ENCODE measurements at regions not wholly inside any gene's neighbourhood (a gene's known extent, or its start where the extent isn't known, plus 50 kb on each side); places are given as distances from the start of the nearest gene placed in this dataset.

DNA sequence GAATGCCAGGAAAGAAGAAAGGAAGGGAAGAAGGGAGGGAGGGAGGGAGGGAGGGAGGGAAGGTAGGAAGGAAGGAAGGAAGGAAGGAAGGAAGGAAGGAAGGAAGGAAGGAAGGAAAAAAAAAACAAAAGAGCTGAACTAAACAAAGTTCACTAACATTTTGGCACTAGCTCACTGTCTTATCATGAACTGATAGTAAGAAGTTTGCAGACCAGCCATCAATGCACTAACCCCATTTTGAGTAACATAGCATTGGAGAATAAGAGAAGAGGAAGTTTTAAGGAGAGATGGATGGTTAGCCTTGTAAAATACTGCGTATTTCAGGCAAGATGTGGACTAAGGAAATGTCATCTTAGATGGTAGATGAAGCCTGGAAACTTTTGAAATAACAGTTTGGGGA lies 1136.0 kb downstream of the FLRT2 start:
- no peaks in the 10 kb centered on the region for H3K4me1 ChIP-seq (ENCODE audit: control insufficient read depth in 4 of 4, insufficient read depth in 4 of 4, low read length in 3 of 4)
- H3K36me3 ChIP-seq (ENCODE audit: control insufficient read depth in 4 of 4, insufficient read depth in 3 of 4, low read depth in 1 of 4, low read length in 3 of 4) = no peaks in the 10 kb centered on the region
- no peaks in the 10 kb centered on the region for H3K9me3 ChIP-seq (ENCODE audit: control insufficient read depth in 4 of 4, low read length in 3 of 4)
- no peak overlapping the region for H3K27ac ChIP-seq (ENCODE audit: low read depth in 1 of 2, low read length in 2 of 2)
- no peak overlapping the region for H3K9ac ChIP-seq (ENCODE audit: low read depth in 1 of 2, low read length in 2 of 2)
- DNase-seq (ENCODE audit: low spot score) = no peak
- H3K27me3 ChIP-seq (ENCODE audit: control insufficient read depth in 4 of 4, insufficient read depth in 4 of 4, low read length in 3 of 4) = no peaks in the 10 kb centered on the region
- no peak overlapping the region for H3K4me3 ChIP-seq (ENCODE audit: low read depth in 1 of 3, low read length in 3 of 3)
- WGBS = 87% methylated on average over 1 of the region's 1 CpG
- no peak for TF ChIP-seq SP1 (IDR thresholded peaks at IDR 0.05)
- no peak for TF ChIP-seq RAD21 (IDR thresholded peaks at IDR 0.05)
- no peak for TF ChIP-seq FOXA2 (IDR thresholded peaks at IDR 0.05)
- no peak for TF ChIP-seq TAF1 (conservative IDR thresholded peaks at IDR 0.05)
- no peak for TF ChIP-seq ATF3 (IDR thresholded peaks at IDR 0.05)
- no peak for TF ChIP-seq RXRA (IDR thresholded peaks at IDR 0.05)
- TF ChIP-seq HNF4G (IDR thresholded peaks at IDR 0.05) = no peak
- no peak for TF ChIP-seq JUND (IDR thresholded peaks at IDR 0.05)
- no peak for TF ChIP-seq FOXA1 (IDR thresholded peaks at IDR 0.05)
- no peak for TF ChIP-seq EGR1 (IDR thresholded peaks at IDR 0.05; ENCODE audit: low read depth in 2 of 2)
- no peak for TF ChIP-seq YY1 (IDR thresholded peaks at IDR 0.05)
- TF ChIP-seq, protein P1, sequence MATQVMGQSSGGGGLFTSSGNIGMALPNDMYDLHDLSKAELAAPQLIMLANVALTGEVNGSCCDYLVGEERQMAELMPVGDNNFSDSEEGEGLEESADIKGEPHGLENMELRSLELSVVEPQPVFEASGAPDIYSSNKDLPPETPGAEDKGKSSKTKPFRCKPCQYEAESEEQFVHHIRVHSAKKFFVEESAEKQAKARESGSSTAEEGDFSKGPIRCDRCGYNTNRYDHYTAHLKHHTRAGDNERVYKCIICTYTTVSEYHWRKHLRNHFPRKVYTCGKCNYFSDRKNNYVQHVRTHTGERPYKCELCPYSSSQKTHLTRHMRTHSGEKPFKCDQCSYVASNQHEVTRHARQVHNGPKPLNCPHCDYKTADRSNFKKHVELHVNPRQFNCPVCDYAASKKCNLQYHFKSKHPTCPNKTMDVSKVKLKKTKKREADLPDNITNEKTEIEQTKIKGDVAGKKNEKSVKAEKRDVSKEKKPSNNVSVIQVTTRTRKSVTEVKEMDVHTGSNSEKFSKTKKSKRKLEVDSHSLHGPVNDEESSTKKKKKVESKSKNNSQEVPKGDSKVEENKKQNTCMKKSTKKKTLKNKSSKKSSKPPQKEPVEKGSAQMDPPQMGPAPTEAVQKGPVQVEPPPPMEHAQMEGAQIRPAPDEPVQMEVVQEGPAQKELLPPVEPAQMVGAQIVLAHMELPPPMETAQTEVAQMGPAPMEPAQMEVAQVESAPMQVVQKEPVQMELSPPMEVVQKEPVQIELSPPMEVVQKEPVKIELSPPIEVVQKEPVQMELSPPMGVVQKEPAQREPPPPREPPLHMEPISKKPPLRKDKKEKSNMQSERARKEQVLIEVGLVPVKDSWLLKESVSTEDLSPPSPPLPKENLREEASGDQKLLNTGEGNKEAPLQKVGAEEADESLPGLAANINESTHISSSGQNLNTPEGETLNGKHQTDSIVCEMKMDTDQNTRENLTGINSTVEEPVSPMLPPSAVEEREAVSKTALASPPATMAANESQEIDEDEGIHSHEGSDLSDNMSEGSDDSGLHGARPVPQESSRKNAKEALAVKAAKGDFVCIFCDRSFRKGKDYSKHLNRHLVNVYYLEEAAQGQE (IDR thresholded peaks at IDR 0.05) = no peak
- TF ChIP-seq NR2F2 (IDR thresholded peaks at IDR 0.05) = no peak
- TF ChIP-seq GABPA (IDR thresholded peaks at IDR 0.05 in 1 of 2, conservative IDR thresholded peaks at IDR 0.05 in 1 of 2) = no peak
- TF ChIP-seq, protein P2, sequence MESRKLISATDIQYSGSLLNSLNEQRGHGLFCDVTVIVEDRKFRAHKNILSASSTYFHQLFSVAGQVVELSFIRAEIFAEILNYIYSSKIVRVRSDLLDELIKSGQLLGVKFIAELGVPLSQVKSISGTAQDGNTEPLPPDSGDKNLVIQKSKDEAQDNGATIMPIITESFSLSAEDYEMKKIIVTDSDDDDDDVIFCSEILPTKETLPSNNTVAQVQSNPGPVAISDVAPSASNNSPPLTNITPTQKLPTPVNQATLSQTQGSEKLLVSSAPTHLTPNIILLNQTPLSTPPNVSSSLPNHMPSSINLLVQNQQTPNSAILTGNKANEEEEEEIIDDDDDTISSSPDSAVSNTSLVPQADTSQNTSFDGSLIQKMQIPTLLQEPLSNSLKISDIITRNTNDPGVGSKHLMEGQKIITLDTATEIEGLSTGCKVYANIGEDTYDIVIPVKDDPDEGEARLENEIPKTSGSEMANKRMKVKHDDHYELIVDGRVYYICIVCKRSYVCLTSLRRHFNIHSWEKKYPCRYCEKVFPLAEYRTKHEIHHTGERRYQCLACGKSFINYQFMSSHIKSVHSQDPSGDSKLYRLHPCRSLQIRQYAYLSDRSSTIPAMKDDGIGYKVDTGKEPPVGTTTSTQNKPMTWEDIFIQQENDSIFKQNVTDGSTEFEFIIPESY (IDR thresholded peaks at IDR 0.05) = no peak
- no peak for TF ChIP-seq HNF4A (conservative IDR thresholded peaks at IDR 0.05)
- TF ChIP-seq MAX (IDR thresholded peaks at IDR 0.05) = no peak

DNA sequence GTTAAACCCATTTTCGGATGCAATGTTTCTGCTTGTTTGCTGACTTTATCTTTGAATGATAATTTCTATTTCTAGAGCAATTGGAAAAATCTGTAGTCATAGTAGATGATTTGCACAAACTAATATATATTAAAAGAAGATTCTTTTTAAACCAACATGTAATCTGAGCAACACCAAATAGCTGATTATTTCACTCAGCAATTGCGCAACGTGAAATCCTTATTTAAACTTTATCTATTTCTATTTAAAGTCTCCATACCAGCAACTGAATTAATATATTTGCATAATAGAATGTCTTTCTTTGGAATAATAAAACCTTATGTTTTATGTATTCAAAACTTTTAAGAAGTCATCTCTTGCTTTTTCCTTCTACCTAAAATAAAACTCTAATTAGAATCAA lies 1132.4 kb downstream of the FLRT2 start:
- no peaks in the 10 kb centered on the region for H3K36me3 ChIP-seq (ENCODE audit: control insufficient read depth in 4 of 4, insufficient read depth in 3 of 4, low read depth in 1 of 4, low read length in 3 of 4)
- 79% methylated on average over 3 of the region's 3 CpGs for WGBS
- no peak for DNase-seq (ENCODE audit: low spot score)
- TF ChIP-seq EGR1 (IDR thresholded peaks at IDR 0.05; ENCODE audit: low read depth in 2 of 2) = no peak
- no peak for TF ChIP-seq YY1 (IDR thresholded peaks at IDR 0.05)
- TF ChIP-seq HNF4G (IDR thresholded peaks at IDR 0.05) = no peak
- no peak overlapping the region for H3K27ac ChIP-seq (ENCODE audit: low read depth in 1 of 2, low read length in 2 of 2)
- H3K9me3 ChIP-seq (ENCODE audit: control insufficient read depth in 4 of 4, low read length in 3 of 4) = no peaks in the 10 kb centered on the region
- H3K9ac ChIP-seq (ENCODE audit: low read depth in 1 of 2, low read length in 2 of 2) = no peak overlapping the region
- H3K4me1 ChIP-seq (ENCODE audit: control insufficient read depth in 4 of 4, insufficient read depth in 4 of 4, low read length in 3 of 4) = no peaks in the 10 kb centered on the region
- H3K27me3 ChIP-seq (ENCODE audit: control insufficient read depth in 4 of 4, insufficient read depth in 4 of 4, low read length in 3 of 4) = no peaks in the 10 kb centered on the region
- no peak overlapping the region for H3K4me3 ChIP-seq (ENCODE audit: low read depth in 1 of 3, low read length in 3 of 3)
